Astrocyte (in vitro differentiated cells and primary cell): ENCODE measurements at regions not wholly inside any gene's neighbourhood (a gene's known extent, or its start where the extent isn't known, plus 50 kb on each side); places are given as distances from the start of the nearest gene placed in this dataset.

ENCODE experiments used
- DNase-seq: peaks from one replicate; pipeline ENCODE4 v3.0.0-alpha.2; 2010; ENCODE audit warnings: low read depth
- FAIRE-seq: peaks from 2 replicates; lab custom pipeline; 2011; peaks lifted over from hg19 to GRCh38; lab: Jason Lieb, UNC
- H2AFZ ChIP-seq: 2 replicates; pipeline ENCODE4 v1.6.0; 2012; ENCODE audit warnings: low read depth, low read length, inconsistent platforms
- H3K27ac ChIP-seq: 2 replicates; pipeline ENCODE4 v1.5.1; 2011; ENCODE audit warnings: low read depth, low read length, inconsistent platforms
- H3K27me3 ChIP-seq: 2 replicates; pipeline ENCODE4 v1.6.0; 2011; ENCODE audit warnings: low read length, inconsistent platforms; ENCODE audit not compliant: insufficient read depth
- H3K36me3 ChIP-seq: 2 replicates; pipeline ENCODE4 v1.5.1; 2011; ENCODE audit warnings: low read length, inconsistent platforms; ENCODE audit not compliant: insufficient read depth
- H3K4me1 ChIP-seq: 2 replicates; pipeline ENCODE4 v1.5.1; 2011; ENCODE audit warnings: low read length, inconsistent platforms; ENCODE audit not compliant: insufficient read depth
- H3K4me2 ChIP-seq: 2 replicates; pipeline ENCODE4 v1.6.0; 2012; ENCODE audit warnings: low read length, inconsistent platforms
- H3K4me3 ChIP-seq: 2 replicates; pipeline ENCODE4 v1.5.1; 2011; ENCODE audit warnings: low read depth, mild to moderate bottlenecking, low read length, inconsistent platforms; ENCODE audit not compliant: insufficient read depth
- H3K79me2 ChIP-seq: 2 replicates; pipeline ENCODE4 v1.6.0; 2012; ENCODE audit warnings: mild to moderate bottlenecking, low read length, inconsistent platforms; ENCODE audit not compliant: insufficient read depth
- H3K9ac ChIP-seq: 2 replicates; pipeline ENCODE4 v1.6.0; 2012; ENCODE audit warnings: mild to moderate bottlenecking, low read length, inconsistent platforms
- H3K9me3 ChIP-seq: 2 replicates; pipeline ENCODE4 v1.5.1; 2012; ENCODE audit warnings: low read depth, mild to moderate bottlenecking, low read length, inconsistent platforms; ENCODE audit not compliant: insufficient read depth
- H4K20me1 ChIP-seq: 2 replicates; pipeline ENCODE4 v1.6.0; 2012; ENCODE audit warnings: low read length, inconsistent platforms; ENCODE audit not compliant: insufficient read depth
- H3K27ac Mint-ChIP-seq: one replicate; pipeline ENCODE4 v1.8.0; 2021; ENCODE audit warnings: mild to moderate bottlenecking, mixed read lengths; ENCODE audit not compliant: unreplicated experiment
- H3K27me3 Mint-ChIP-seq: one replicate; pipeline ENCODE4 v1.8.0; 2021; ENCODE audit warnings: low read depth, mixed read lengths; ENCODE audit not compliant: unreplicated experiment
- H3K36me3 Mint-ChIP-seq: one replicate; pipeline ENCODE4 v1.8.0; 2021; ENCODE audit warnings: low read depth, mixed read lengths; ENCODE audit not compliant: unreplicated experiment
- H3K4me1 Mint-ChIP-seq: one replicate; pipeline ENCODE4 v1.8.0; 2021; ENCODE audit warnings: low read depth, mixed read lengths; ENCODE audit not compliant: unreplicated experiment
- H3K4me3 Mint-ChIP-seq: one replicate; pipeline ENCODE4 v1.8.0; 2021; ENCODE audit warnings: mild to moderate bottlenecking, moderate library complexity, mixed read lengths; ENCODE audit not compliant: unreplicated experiment
- H3K9me3 Mint-ChIP-seq: one replicate; pipeline ENCODE4 v1.8.0; 2021; ENCODE audit warnings: mild to moderate bottlenecking, mixed read lengths; ENCODE audit not compliant: unreplicated experiment
- CTCF ChIP-seq: IDR thresholded peaks from 2 replicates; pipeline ENCODE4 v1.5.1; 2011; ENCODE audit warnings: low read depth, mild to moderate bottlenecking, inconsistent platforms, low read length, moderate library complexity; ENCODE audit not compliant: insufficient read depth
- EZH2 ChIP-seq: IDR thresholded peaks from 2 replicates; pipeline ENCODE4 v1.6.1; 2012; ENCODE audit warnings: mild to moderate bottlenecking, low read length, inconsistent platforms; ENCODE audit not compliant: insufficient read depth

- FAIRE-seq (no peak), DNase-seq (no peak)
- no peak overlapping the region for H3K27ac Mint-ChIP-seq
Observed at GRCh38 chr15:81937189-81937588, 108.6 kb downstream of the MEX3B start.

GRCh38 chr15:81930582-81931369, 115.0 kb downstream of the MEX3B start:
- no peaks in the 10 kb centered on the region for H3K9me3 Mint-ChIP-seq
- H3K79me2 ChIP-seq = no peaks in the 10 kb centered on the region
- no peaks in the 10 kb centered on the region for H3K4me1 Mint-ChIP-seq
- H4K20me1 ChIP-seq = no peaks in the 10 kb centered on the region
- H3K4me3 ChIP-seq = no peak overlapping the region
- DNase-seq (no peak), FAIRE-seq (no peak)
- no peak overlapping the region for H3K4me2 ChIP-seq
- H3K9ac ChIP-seq = no peak overlapping the region
- no peak overlapping the region for H3K27ac Mint-ChIP-seq
- no peak overlapping the region for H3K4me3 Mint-ChIP-seq
- no peaks in the 10 kb centered on the region for H3K9me3 ChIP-seq
- no peak overlapping the region for H3K27ac ChIP-seq
- H3K27me3 Mint-ChIP-seq = no peaks in the 10 kb centered on the region
- H3K36me3 ChIP-seq = no peaks in the 10 kb centered on the region
- no peaks in the 10 kb centered on the region for H3K36me3 Mint-ChIP-seq
- TF ChIP-seq CTCF (no peak), EZH2 (no peak)
- H3K27me3 ChIP-seq = no peaks in the 10 kb centered on the region
- no peak overlapping the region for H2AFZ ChIP-seq
- no peaks in the 10 kb centered on the region for H3K4me1 ChIP-seq

More at GRCh38 chr15:81937189-81937588, 108.6 kb downstream of the MEX3B start:
- H3K9ac ChIP-seq = no peak overlapping the region
- no peaks in the 10 kb centered on the region for H3K9me3 ChIP-seq
- peaks cover 5% of the 10 kb centered on the region for H3K4me1 ChIP-seq
- TF ChIP-seq CTCF = no peak
- no peak for TF ChIP-seq EZH2
- H3K27me3 ChIP-seq = no peaks in the 10 kb centered on the region
- H3K9me3 Mint-ChIP-seq = no peaks in the 10 kb centered on the region
- H3K4me3 Mint-ChIP-seq = no peak overlapping the region
- H2AFZ ChIP-seq = no peak overlapping the region
- H3K4me2 ChIP-seq = no peak overlapping the region
- no peak overlapping the region for H3K4me3 ChIP-seq
- H3K36me3 ChIP-seq = no peaks in the 10 kb centered on the region
- peaks cover 20% of the 10 kb centered on the region for H3K4me1 Mint-ChIP-seq
- H3K27me3 Mint-ChIP-seq = no peaks in the 10 kb centered on the region
- H3K27ac ChIP-seq = no peak overlapping the region
- H3K36me3 Mint-ChIP-seq = no peaks in the 10 kb centered on the region
- H3K79me2 ChIP-seq = no peaks in the 10 kb centered on the region
- no peaks in the 10 kb centered on the region for H4K20me1 ChIP-seq

- Mint-ChIP-seq H3K9me3 (no peaks in the 10 kb centered on the region), H3K27ac (no peak overlapping the region), H3K4me1 (no peaks in the 10 kb centered on the region), H3K36me3 (no peaks in the 10 kb centered on the region), H3K27me3 (no peaks in the 10 kb centered on the region), H3K4me3 (no peak overlapping the region)
- Histone ChIP-seq H3K4me1 (no peaks in the 10 kb centered on the region), H3K27ac (no peak overlapping the region), H3K4me3 (no peak overlapping the region), H4K20me1 (no peaks in the 10 kb centered on the region), H3K79me2 (no peaks in the 10 kb centered on the region), H3K4me2 (no peak overlapping the region), H2AFZ (no peak overlapping the region), H3K9me3 (no peaks in the 10 kb centered on the region), H3K36me3 (no peaks in the 10 kb centered on the region), H3K9ac (no peak overlapping the region), H3K27me3 (no peaks in the 10 kb centered on the region)
- no peak for DNase-seq
- no peak for FAIRE-seq
- no peak for TF ChIP-seq EZH2
- no peak for TF ChIP-seq CTCF
Observed at GRCh38 chr15:81929557-81929956, 116.3 kb downstream of the MEX3B start.
